Activated naive CD8-positive, alpha-beta T cell treated with anti-CD3 and anti-CD28 coated beads, Interleukin-2, amount 10 ng/mL, durations not matched to agents 7 days and 5 days (primary cell): ENCODE measurements at regions not wholly inside any gene's neighbourhood (a gene's known extent, or its start where the extent isn't known, plus 50 kb on each side); places are given as distances from the start of the nearest gene placed in this dataset.

Experiments
- ATAC-seq: fragments of 150-1000 bp; cut with Tn5 transposase; one replicate; pipeline ENCODE4 v1.10.0; 2021; ENCODE audit warnings: low read depth, moderate library complexity
- POLR2A ChIA-PET: fragments of 350-600 bp; sonication (Branson Sonifier 250); formaldehyde crosslinking; loops from one replicate; lab custom pipeline; 2021; ENCODE audit warnings: antibody characterized with exemption; lab: Charles Lee
- DNase-seq: peaks from one replicate; pipeline ENCODE4 v3.0.0; 2021
- H3K27ac Mint-ChIP-seq: one replicate; pipeline ENCODE4 v1.8.0; 2022; ENCODE audit warnings: mild to moderate bottlenecking, mixed read lengths
- H3K27me3 Mint-ChIP-seq: one replicate; pipeline ENCODE4 v1.8.0; 2022; ENCODE audit warnings: mild to moderate bottlenecking, moderate library complexity, mixed read lengths
- H3K36me3 Mint-ChIP-seq: one replicate; pipeline ENCODE4 v1.8.0; 2021; ENCODE audit warnings: mild to moderate bottlenecking, mixed read lengths
- H3K4me1 Mint-ChIP-seq: one replicate; pipeline ENCODE4 v1.8.0; 2021; ENCODE audit warnings: mixed read lengths
- H3K4me3 Mint-ChIP-seq: one replicate; pipeline ENCODE4 v1.8.0; 2022; ENCODE audit warnings: mild to moderate bottlenecking, moderate library complexity, mixed read lengths
- H3K9me3 Mint-ChIP-seq: one replicate; pipeline ENCODE4 v1.8.0; 2021; ENCODE audit warnings: mixed read lengths

DNA sequence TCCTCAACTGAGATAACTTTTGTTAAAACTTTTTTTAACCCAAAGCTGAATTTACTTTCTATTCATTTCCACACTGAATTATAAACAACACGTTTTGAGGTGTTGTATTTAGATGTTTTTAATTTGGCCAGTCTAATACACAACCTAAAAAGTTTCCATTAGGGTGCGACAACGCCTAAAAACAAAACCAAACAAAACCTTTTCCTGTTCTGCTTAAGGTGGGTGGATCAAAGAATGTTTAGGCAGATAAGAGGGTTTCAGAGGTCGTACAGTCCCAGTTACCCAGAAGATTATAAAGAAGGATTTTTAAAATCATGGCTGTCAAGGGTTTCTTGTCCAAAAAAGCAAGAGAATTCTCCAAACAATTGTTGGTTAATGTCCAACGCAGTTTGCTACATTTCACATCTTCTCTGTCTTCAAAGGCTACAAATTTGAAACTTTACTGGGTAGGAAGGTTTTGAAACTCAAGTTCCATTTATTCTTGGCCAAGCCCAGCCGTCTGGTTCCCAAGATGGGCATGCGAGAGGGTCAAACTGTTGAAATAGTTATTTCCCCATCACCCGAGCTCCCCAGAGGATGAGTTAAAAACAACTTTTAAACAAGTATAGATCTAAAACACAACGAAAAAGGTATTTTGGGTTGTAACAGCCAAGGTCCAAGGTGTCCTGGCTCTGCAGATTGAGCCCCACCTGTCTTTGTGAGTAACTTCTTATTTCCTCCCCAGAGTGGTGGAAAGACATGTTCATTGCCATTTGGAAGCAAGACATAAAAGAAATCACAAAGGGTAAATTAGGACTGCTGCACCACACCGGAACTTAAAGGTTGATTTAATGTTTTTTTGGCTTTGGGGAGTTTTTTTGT, 122.8 kb upstream of the MAP3K1 start:
- Mint-ChIP-seq H3K36me3 (peaks cover 6% of the 10 kb centered on the region), H3K4me1 (peaks cover 33% of the 10 kb centered on the region), H3K27me3 (no peaks in the 10 kb centered on the region), H3K27ac (no peak overlapping the region), H3K9me3 (no peaks in the 10 kb centered on the region), H3K4me3 (peak overlapping the region; percentile 32)
- POLR2A ChIA-PET = no interaction called here
- DNase-seq (no peak), ATAC-seq (peak; percentile 45)

GRCh38 chr5:56688402-56688801, 126.9 kb upstream of the MAP3K1 start:
- Mint-ChIP-seq H3K27me3 (no peaks in the 10 kb centered on the region), H3K4me3 (no peak overlapping the region), H3K4me1 (peaks cover 22% of the 10 kb centered on the region), H3K36me3 (peaks cover 3% of the 10 kb centered on the region), H3K9me3 (no peaks in the 10 kb centered on the region), H3K27ac (no peak overlapping the region)
- no peak for ATAC-seq
- POLR2A ChIA-PET = interaction anchor here (0.6 kb wide), 1 partner anchor 10 kb away, joined by 4 read pairs; no protein-coding TSS in a partner anchor
- no peak for DNase-seq

DNA sequence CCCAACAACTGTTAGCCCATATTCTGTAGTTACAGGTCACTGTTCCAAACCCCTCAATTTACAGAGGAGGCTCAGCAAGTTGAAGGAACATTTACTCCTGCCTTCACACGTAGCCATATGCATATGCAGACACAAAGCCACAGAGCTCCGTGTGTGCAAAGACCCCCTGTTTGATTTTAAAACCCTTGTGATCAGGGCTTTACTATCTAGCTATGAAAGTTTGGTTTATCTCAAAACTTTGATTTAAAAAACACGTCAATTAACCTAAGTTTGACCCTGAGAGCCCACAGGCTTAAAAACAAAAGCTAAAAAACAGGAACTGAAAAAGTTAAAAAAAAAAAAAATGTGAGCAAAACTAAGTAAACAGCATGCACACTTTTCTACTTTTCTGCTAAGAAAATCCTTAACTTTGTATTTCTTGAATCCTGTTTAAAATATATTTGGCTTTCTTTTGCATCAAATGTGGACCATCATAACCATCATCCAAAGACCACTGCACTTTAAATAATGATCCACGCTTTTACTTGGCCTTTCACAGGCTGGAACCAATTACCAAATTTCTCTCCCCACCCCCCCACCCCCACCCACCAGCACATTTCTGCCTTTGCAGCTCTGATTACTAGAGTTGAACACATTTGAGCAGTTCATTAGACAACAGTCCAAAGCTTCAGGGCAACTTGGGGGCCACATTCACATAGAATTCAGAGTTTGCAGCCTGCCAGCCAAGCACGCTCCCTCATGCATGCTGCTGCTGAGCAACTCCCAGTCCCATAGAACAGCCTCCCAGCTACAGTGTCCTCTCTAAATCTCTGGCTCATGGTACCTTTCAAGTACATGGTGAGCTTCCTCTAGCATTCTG, 128.8 kb upstream of the MAP3K1 start:
- Mint-ChIP-seq H3K27ac (no peak overlapping the region), H3K4me3 (no peak overlapping the region), H3K27me3 (no peaks in the 10 kb centered on the region), H3K4me1 (peaks cover 8% of the 10 kb centered on the region), H3K36me3 (peaks cover 2% of the 10 kb centered on the region), H3K9me3 (no peaks in the 10 kb centered on the region)
- DNase-seq = no peak
- POLR2A ChIA-PET = interaction anchor here (1.5 kb wide), 1 partner anchor 16 kb away, joined by 4 read pairs; no protein-coding TSS in a partner anchor
- no peak for ATAC-seq

DNA sequence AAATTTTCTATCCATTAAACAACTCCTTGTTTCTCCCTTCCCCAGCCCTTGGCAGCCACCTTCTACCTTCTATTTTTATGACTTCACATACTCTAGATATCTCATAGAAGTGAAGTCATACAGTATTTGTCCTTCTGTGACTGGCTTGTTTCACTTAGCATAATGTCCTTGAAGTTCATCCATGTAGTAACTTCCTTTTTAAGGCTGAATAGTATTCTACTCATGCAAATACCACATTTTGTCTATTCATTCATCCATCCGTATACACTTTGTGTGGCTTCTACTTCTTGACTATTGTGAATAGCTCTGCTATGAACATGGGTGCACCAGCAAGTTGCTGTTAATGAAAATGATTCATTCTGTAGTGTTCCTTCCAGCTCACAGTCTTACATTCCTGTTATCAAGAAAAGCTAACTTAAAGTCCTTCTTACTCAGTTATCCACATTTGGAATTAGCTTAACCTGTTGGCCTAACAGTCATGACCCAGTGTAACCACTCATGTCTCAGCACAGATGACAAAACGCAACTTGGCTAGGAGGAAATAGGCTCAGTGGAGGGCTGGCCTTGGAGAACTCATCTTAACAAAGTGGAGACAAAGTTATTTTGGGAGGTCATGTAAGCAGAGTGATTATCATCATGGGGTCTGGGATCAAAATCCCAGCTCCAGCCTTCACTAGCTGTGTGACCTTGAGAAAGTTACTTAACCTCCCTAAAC, 129.7 kb upstream of the MAP3K1 start:
- ATAC-seq = no peak
- H3K9me3 Mint-ChIP-seq = no peaks in the 10 kb centered on the region
- no peak for DNase-seq
- POLR2A ChIA-PET = no interaction called here
- no peak overlapping the region for H3K4me3 Mint-ChIP-seq
- no peaks in the 10 kb centered on the region for H3K27me3 Mint-ChIP-seq
- peaks cover 4% of the 10 kb centered on the region for H3K4me1 Mint-ChIP-seq
- H3K36me3 Mint-ChIP-seq = peaks cover 2% of the 10 kb centered on the region
- no peak overlapping the region for H3K27ac Mint-ChIP-seq

- no peak overlapping the region for H3K27ac Mint-ChIP-seq
- H3K9me3 Mint-ChIP-seq = no peaks in the 10 kb centered on the region
- peaks cover 4% of the 10 kb centered on the region for H3K36me3 Mint-ChIP-seq
- H3K27me3 Mint-ChIP-seq = no peaks in the 10 kb centered on the region
- POLR2A ChIA-PET = no interaction called here
- ATAC-seq (no peak), DNase-seq (no peak)
- H3K4me3 Mint-ChIP-seq = no peak overlapping the region
- H3K4me1 Mint-ChIP-seq = peaks cover 4% of the 10 kb centered on the region
These were observed 131.2 kb upstream of the MAP3K1 start for GRCh38 chr5:56684159-56684558.

- H3K27ac Mint-ChIP-seq = no peak overlapping the region
These were observed 131.6 kb upstream of the MAP3K1 start for GRCh38 chr5:56683733-56684132.

DNA sequence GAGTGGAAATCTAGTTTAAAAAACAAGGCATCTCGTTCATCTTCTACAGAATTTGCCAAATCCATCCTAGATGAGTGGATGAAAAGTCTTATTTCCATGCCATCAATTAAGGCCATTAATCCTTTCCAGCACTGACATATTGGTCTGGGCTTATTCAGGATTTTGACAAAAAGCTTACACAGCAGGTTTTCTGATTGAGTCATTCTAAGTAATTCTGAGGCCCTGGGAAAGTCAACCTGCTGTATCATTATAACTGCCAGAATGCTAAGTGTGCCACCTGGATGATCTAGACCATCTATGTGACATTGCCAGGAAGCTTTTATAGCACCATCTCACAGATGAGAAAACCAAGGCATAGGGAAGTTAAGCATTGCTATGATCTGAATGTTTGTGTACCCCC, 132.1 kb upstream of the MAP3K1 start:
- POLR2A ChIA-PET = no interaction called here
- no peaks in the 10 kb centered on the region for H3K27me3 Mint-ChIP-seq
- peaks cover 4% of the 10 kb centered on the region for H3K36me3 Mint-ChIP-seq
- DNase-seq = no peak
- no peak overlapping the region for H3K27ac Mint-ChIP-seq
- peaks cover 4% of the 10 kb centered on the region for H3K4me1 Mint-ChIP-seq
- H3K9me3 Mint-ChIP-seq = no peaks in the 10 kb centered on the region
- ATAC-seq = no peak
- H3K4me3 Mint-ChIP-seq = no peak overlapping the region

More at GRCh38 chr5:56683733-56684132, 131.6 kb upstream of the MAP3K1 start:
- DNase-seq (no peak), ATAC-seq (no peak)
- no peak overlapping the region for H3K4me3 Mint-ChIP-seq
- peaks cover 4% of the 10 kb centered on the region for H3K4me1 Mint-ChIP-seq
- H3K36me3 Mint-ChIP-seq = peaks cover 4% of the 10 kb centered on the region
- H3K9me3 Mint-ChIP-seq = no peaks in the 10 kb centered on the region
- POLR2A ChIA-PET = no interaction called here
- H3K27me3 Mint-ChIP-seq = no peaks in the 10 kb centered on the region

DNA sequence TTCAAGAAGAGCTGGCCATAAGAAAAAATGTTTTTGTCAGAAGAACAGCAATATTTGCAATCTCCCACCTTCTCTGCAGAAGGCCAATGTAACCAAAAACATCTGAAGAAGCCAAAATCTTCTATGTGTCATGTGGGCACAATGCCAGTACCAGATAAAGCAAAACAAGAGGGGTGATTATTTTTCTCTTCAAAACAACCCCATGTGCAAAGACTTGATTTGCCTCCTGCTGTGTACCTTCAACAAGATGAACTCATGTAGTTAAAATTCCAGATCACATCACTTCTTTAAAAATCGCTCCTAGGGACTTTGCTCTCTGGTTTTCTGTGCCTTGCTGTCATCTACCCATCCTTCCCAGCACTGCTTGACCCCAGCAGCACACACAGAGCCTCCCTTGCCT, 134.0 kb upstream of the MAP3K1 start:
- Mint-ChIP-seq H3K9me3 (no peaks in the 10 kb centered on the region), H3K36me3 (peaks cover 2% of the 10 kb centered on the region), H3K27me3 (no peaks in the 10 kb centered on the region), H3K4me3 (no peak overlapping the region), H3K27ac (no peak overlapping the region), H3K4me1 (peaks cover 2% of the 10 kb centered on the region)
- no peak for DNase-seq
- no peak for ATAC-seq
- POLR2A ChIA-PET = no interaction called here

DNA sequence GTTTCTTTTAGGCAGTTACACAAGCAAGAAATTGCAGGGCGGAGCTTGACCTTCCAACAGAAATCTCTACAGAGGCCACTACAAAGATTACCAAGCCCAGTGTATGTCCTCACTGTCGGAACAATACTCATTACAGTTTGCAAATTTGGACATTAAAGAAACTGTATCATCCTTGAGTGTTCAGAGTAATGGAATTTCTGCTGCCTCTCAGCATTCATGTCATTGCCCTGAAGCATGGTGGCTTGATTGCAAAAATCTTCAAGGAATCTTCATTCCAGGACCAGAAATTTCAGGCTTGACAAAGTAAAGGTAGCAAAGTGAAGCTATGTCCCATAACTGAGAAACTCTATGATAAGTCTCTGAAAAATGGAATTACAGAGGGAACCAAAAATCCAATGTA, 134.6 kb upstream of the MAP3K1 start:
- Mint-ChIP-seq H3K4me3 (no peak overlapping the region), H3K4me1 (peaks cover 2% of the 10 kb centered on the region), H3K27me3 (no peaks in the 10 kb centered on the region), H3K9me3 (no peaks in the 10 kb centered on the region), H3K36me3 (peaks cover 2% of the 10 kb centered on the region), H3K27ac (no peak overlapping the region)
- no peak for DNase-seq
- POLR2A ChIA-PET = no interaction called here
- no peak for ATAC-seq

DNA sequence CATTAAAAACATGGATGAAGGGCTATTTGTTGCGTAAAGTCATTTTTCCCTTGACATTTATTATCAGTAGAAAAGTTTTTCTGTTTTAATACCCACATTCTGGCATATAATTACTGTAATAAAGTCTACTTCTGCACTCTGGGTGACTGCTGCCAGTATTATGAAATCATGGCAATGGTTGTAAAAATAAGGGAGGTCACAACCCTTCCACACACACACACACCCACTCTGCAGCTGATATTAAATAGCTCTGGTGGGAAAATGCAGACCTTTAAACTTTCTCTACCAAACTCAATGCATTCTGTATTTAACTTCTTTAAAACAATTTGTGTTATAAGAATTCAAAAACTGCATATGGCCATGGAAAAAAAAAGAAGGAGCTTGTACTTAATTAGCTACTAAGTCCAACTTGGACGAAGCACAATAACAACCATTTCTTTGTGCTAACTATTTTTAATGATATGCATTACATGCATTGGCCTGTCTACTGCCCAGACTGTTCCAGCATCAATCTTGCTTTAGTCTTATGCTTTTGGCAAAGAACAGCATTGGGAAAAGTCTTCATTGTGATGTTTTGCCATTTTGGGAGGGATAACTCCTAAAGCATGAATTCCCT, 137.6 kb upstream of the MAP3K1 start:
- Mint-ChIP-seq H3K27me3 (no peaks in the 10 kb centered on the region), H3K4me1 (peaks cover 6% of the 10 kb centered on the region), H3K4me3 (no peak overlapping the region), H3K36me3 (peaks cover 4% of the 10 kb centered on the region), H3K27ac (no peak overlapping the region), H3K9me3 (peaks cover 7% of the 10 kb centered on the region)
- ATAC-seq (no peak), DNase-seq (no peak)
- POLR2A ChIA-PET = no interaction called here

DNA sequence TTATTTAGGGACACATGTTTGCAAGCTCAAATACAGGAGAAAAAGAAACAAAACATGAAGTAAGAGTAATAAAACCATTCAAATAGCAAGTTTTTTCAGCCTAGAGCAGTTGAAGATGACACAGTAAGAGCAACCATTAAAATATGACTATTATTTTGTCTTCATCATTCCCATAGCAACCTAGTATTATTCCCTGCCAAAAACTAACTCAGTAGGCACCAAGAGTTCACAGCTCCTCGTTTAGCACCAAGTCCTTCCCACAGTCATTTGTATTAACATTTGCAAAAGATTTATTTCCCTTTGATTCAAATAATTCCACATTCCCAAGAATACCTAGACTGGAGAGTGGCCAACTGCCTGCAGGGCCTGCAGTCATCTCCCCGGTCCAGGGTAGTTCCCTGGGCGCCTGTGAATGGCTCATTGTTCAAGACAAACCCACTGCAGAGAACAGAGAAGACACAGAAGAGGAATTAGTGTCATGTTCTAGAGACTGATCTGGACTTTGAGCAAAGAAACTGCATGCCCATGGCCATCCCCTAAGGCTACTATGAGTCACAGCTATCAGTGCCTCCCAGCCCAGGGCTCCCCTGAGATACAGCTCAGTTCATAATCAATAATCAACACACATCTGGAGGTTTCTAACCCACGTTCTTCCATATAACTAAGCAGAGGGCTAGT, 139.1 kb upstream of the MAP3K1 start:
- Mint-ChIP-seq H3K4me3 (no peak overlapping the region), H3K36me3 (peaks cover 4% of the 10 kb centered on the region), H3K27ac (no peak overlapping the region), H3K9me3 (peaks cover 7% of the 10 kb centered on the region), H3K27me3 (peaks cover 1% of the 10 kb centered on the region), H3K4me1 (peaks cover 10% of the 10 kb centered on the region)
- POLR2A ChIA-PET = no interaction called here
- DNase-seq (no peak), ATAC-seq (no peak)

GRCh38 chr5:56674441-56674840, 140.9 kb upstream of the MAP3K1 start:
- DNase-seq (no peak), ATAC-seq (no peak)
- H3K9me3 Mint-ChIP-seq = peaks cover 7% of the 10 kb centered on the region
- no peak overlapping the region for H3K4me3 Mint-ChIP-seq
- peaks cover 1% of the 10 kb centered on the region for H3K27me3 Mint-ChIP-seq
- peaks cover 2% of the 10 kb centered on the region for H3K36me3 Mint-ChIP-seq
- H3K27ac Mint-ChIP-seq = no peak overlapping the region
- peaks cover 22% of the 10 kb centered on the region for H3K4me1 Mint-ChIP-seq
- POLR2A ChIA-PET = no interaction called here
